Stromal cell of bone marrow (primary cell): ENCODE measurements at regions not wholly inside any gene's neighbourhood (a gene's known extent, or its start where the extent isn't known, plus 50 kb on each side); places are given as distances from the start of the nearest gene placed in this dataset.

Experiments
- DNase-seq: peaks from one replicate; pipeline ENCODE4 v3.0.0-alpha.2; 2012; ENCODE audit warnings: low read depth

DNA sequence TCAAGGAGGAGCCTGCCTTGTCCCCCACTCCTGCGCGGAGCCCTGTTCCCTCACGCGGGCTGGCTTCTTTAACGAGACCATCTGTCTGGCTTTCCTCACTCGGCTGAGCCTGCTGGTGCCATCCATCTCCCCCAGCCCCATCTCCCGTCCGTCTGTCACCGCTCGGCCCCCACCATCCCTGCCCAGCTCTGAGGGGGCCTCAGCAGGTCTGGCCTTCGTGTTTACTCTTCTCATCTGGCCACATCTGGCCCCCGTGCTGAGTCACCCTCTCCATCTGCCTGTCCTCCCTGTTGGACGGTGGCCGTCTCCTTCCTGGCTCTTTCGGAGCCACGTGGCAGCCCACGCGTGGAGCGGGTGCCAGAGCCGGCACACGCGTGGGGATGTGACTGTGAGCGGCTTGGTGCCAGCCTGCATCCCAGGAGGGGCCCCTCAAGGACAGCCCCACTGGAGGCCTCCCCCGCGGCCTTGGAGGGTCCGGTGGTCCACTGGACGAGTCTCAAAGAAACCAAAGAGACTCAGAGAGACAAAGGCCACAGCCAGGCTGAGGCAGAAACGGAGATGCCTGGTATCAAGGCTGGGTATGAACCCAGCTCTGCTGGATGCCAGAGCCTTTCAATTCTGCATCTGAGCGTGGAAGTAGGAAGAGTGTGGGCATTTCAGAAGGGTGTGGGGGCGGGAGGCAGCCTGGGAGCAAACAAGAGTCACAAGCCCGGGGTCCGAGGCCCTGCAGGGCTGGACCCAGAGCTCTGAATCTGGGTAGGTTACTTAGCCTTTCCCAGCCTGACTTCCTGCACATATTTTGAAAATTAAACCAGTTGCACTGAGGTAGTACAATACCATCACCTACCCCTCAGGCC, 76.7 kb upstream of the UNC5A start:
- DNase-seq: no peak

DNA sequence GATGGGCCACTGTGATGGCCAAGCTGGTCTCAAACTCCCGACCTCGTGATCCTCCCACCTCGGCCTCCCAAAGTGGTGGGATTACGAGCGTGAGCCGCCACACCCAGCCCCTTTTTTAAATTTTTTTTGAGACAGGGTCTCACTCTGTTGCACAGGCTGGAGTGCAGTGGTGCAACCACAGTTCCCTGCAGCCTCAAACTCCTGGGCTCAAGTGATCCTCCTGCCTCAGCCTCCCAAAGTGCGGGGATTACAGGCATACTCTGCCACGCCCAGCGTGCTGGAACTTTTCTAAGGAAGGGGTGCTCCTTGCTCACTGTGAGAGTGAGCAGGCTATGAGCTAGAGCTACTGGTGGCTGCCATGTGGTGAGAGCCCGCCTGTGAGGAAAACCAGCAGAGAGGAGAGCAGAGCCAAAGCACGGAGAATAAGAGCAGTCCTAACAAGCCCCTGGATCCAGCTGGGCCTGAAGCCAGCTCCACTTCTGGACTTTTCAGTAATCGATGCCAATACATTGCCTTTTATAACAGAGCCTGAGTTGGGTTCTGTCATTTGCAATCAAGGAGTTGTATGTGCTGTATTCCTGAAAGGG, 75.5 kb upstream of the UNC5A start:
- DNase-seq: no peak

DNA sequence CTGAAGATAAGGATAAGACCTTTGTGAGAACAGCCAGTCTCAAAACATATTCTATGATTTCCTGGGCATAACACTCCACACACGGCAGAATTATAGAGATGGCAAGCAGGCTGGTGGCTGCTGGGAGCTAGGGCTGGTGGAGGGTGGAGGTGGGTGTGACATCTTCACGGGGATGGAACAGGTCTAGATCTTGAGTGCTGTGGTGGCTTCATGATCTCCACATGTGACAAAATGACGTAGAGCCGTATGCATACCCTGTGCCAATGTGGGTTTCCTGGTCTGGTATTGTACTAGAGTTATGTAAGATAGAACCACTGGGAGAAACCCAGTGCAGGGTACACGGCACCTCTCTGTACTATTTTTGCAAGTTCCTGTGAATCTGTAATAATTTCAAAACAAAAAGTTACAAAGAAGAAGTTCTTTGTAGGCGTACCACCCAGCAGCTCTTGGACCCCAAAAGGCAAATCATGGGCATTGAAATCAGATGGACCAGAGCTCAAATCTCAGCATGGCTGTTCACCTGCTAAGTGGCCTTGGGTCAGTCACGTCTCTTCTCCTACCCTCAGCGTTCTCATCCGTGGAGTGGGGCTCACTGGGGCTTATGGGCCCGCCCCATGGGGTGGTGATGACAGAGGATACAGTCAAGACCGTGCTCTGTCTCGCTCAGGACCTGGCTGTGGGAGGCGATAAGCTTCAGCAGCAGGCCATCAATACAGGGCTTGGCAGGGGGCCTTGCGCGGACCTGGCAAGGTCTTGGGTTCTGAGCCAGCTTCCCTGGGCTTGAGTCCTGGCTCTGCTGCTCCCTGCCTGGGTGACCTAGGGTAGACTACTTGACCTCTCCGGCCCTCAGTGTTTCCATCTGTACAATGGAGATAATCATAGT, 74.7 kb upstream of the UNC5A start:
- no peak for DNase-seq

DNA sequence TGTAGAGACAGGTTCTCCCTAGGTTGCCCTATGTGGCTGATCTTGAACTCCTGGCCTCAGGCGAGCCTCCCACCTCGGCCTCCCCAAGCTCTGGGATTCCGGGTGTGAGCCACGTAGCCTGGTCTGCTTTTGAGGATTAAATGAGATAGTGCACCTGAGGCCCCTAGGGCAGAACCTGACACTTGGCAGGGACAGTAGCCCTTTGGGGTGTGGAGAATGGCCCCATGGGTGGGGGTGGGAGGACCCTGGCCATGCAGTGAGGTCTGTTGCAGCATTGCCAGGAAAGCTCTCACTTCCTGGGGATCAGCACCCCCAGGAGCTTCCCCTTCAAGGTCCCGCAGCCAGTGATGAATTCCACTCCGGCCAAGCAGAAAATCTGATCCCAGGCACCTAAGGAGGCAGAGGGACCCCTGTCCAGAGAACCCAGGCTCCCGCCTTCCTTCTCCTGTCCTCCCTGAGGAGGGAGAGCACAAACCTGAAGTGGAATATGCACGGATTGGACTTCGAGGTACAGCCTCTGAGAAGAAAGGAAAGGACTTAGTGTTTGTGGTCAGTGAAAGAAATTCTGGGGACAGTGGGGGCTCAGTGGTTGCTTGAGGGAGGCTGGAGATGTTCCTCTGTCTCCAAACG, 73.9 kb upstream of the UNC5A start:
- no peak for DNase-seq

GRCh38 chr5:176736931-176737745, 73.2 kb upstream of the UNC5A start:
- no peak for DNase-seq

- no peak for DNase-seq
Measured at GRCh38 chr5:176737746-176738636, 72.4 kb upstream of the UNC5A start.

DNA sequence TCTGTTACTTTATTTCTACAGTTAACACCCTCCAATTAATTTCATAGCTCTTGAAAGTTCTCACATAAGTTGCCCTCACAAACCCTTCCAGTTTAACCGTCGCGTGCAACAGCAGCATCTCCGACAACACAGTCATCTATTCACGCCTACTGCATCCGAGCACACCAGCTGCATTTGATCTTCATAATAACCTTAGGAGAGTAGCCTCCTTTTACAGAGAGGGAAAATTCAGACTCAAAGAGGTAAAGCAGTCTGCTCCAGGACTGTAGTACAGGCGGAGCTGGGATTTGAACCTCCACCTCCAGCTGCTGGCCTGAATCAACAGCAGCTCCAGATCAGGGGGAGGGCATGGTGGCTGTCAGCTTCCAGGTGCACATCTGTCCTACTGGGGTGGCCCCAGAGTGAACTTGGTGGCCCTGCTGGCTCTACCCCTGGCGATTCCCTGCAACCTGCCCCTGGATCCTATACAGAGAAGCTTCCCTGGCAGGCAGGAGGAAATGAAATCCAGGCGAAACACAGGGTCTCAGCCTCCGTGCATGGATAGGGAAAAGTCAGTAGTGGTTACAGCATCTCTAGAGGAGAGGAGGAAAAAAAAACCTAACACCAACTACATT, 71.6 kb upstream of the UNC5A start:
- DNase-seq: no peak

GRCh38 chr5:176739461-176740051, 70.8 kb upstream of the UNC5A start:
- DNase-seq: no peak

GRCh38 chr5:176740131-176740701, 70.1 kb upstream of the UNC5A start:
- DNase-seq: no peak

DNA sequence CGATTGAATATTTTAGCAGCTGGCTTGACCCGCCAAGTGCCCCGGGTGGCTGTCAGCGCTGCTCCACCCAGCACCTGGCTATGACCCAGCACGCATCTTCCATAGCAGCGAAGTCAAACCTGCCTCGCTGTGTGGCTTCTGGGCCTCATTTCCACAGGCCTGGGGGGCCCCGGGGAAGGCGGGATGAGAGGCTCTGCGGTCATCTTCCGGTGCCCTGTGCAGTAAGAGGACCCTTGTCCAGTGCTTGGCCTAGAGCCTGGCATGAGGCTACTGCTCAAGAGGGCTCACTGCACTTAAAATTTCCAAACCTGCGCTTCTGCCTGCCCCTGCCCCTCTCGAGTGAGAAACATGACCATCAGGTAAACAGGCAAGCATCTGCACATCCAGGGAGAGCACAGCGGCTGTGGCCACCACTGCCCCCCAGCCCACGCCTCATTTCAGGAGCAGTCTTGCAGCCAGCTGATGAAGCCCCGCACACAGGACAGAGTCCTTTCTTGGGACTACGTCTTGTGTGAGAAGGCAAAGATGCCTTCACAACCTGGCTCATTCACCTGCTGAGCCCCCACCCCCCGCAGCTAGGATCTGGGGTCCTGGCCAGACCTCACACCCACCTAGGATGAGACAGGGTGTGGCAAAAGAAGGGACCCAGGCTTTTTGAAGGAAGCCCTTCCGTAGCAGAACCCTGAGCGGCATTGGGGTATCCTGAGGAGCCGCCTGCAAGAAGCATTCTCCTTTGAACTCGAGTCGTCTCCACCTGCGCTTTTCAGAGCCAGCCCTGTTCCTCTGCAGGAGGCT, 69.5 kb upstream of the UNC5A start:
- DNase-seq: no peak

GRCh38 chr5:176741561-176742211, 68.7 kb upstream of the UNC5A start:
- DNase-seq: no peak

- no peak for DNase-seq
Measured at GRCh38 chr5:176742246-176743105, 67.9 kb upstream of the UNC5A start.

DNA sequence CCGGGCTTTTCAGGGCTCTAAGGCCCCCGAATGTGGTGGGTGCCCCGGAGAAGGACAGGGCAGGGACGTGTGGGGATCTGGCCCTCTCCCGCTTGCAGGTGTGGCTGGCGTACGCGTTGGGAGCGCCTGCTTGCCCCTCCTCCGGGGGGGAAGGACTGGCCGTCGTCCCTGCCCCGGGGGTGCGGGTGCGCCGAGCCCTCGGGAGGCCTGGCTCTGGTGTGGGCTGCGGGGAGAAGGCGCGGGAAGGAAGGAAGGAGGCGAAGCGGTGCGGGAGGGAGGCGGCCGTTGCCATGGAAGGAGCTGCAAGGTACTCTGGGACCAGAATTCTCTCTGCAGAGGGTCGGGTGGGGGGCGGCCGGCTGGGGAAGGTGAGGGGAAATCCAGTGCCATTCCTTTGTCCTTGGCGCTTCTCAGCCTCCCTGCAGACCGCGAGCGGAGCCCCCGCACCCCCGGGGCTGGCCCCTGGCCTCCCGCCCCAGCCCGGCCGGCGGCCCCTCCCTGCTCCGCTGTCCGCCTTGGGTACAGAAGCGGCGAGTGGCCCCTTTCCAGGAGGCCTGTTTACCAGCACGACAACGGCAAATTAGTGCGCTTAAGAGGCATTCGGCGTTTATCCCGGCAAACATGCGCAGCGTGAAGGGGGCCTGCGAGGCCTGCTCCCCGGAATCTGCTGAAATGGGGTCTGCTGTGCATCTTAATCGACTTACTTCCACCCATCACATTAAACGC, 67.1 kb upstream of the UNC5A start:
- no peak for DNase-seq

DNA sequence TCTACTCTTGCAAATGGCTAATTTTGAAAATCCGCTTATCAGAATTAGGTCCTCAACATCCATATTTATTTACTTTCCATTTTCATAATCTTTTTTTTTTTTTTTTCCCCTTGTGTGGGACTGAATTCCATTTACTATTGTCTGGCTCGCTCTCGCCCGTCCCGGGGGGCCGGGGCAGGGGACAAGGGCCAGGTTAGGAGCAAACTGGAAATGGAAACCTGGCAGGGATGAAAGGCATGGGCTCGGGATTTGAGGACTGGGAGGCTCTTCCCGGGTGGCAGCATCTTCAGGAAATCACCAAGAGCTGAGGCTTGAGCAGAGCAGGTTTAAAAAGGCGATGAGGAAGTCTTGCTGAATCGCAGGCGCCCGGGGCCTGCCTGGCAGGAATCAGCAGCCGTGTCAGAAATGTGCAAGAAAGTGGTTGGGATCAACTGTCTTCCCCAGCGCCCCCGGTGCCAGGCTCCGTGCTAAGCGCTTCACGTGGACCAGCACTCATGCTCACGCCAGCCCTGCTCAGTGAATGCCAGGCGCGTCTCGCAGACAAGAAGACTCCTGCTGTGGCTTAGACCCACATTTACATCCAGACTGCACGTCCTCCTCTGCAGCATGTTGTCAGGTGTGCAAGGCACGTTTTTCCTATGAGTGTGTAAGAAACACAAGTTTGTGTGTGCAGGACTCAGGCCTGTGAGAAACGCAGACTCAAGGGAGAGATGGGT, 66.3 kb upstream of the UNC5A start:
- DNase-seq: no peak

- no peak for DNase-seq
Measured at GRCh38 chr5:176744584-176744965, 65.8 kb upstream of the UNC5A start.

GRCh38 chr5:176747670-176748072, 62.7 kb upstream of the UNC5A start:
- DNase-seq: no peak
